ENCODE measurements at regions not wholly inside any gene's neighbourhood (a gene's known extent, or its start where the extent isn't known, plus 50 kb on each side); places are given as distances from the start of the nearest gene placed in this dataset.
A peak's percentile ranks its signal among the peaks of the same experiment; 100 is the strongest.
"Not testable (repeated sequence)": the region's sequence is repeated elsewhere in the genome, so short reads cannot be mapped to it uniquely, and the experiment has no call there.

- intact Hi-C loops (cut with micrococcal nuclease) = no loop called here
- ATAC-seq = no peak
- no peak for DNase-seq
Observed at GRCh38 chr7:114086914-114087652, 168.3 kb upstream of the PPP1R3A start.

- ATAC-seq (peak; percentile 19), DNase-seq (peak; percentile 53)
- intact Hi-C loops (cut with micrococcal nuclease) = no loop called here
Observed at GRCh38 chr7:114086537-114086913, 167.7 kb upstream of the PPP1R3A start.

GRCh38 chr7:114085592-114086501 lies 167.0 kb upstream of the PPP1R3A start:
- intact Hi-C loops (cut with micrococcal nuclease) = no loop called here
- peak; percentile 90 for ATAC-seq
- DNase-seq = peak; percentile 87

GRCh38 chr7:114085313-114085591 lies 166.4 kb upstream of the PPP1R3A start:
- ATAC-seq (peak; percentile 15), DNase-seq (no peak)
- intact Hi-C loops (cut with micrococcal nuclease) = no loop called here

- DNase-seq (peak; percentile 60), ATAC-seq (peak; percentile 29)
- intact Hi-C loops (cut with micrococcal nuclease) = loop anchor here (5.0 kb wide), 1 partner anchor 323 kb away; no protein-coding TSS in a partner anchor
Observed at GRCh38 chr7:114084472-114085312, 165.9 kb upstream of the PPP1R3A start.

- intact Hi-C loops (cut with micrococcal nuclease) = loop anchor here (5.0 kb wide), 1 partner anchor 323 kb away; no protein-coding TSS in a partner anchor
- ATAC-seq (no peak), DNase-seq (no peak)
Observed at GRCh38 chr7:114084002-114084471, 165.2 kb upstream of the PPP1R3A start.

GRCh38 chr7:114083166-114084001 lies 164.6 kb upstream of the PPP1R3A start:
- ATAC-seq = no peak
- peak; percentile 47 for DNase-seq
- intact Hi-C loops (cut with micrococcal nuclease) = loop anchor here (5.0 kb wide), 1 partner anchor 324 kb away; no protein-coding TSS in a partner anchor

GRCh38 chr7:114082642-114083165 lies 163.9 kb upstream of the PPP1R3A start:
- intact Hi-C loops (cut with micrococcal nuclease) = loop anchor here (5.0 kb wide), 1 partner anchor 325 kb away; no protein-coding TSS in a partner anchor
- no peak for DNase-seq
- no peak for ATAC-seq

GRCh38 chr7:114081606-114082425 lies 163.0 kb upstream of the PPP1R3A start:
- DNase-seq (no peak), ATAC-seq (no peak)
- intact Hi-C loops (cut with micrococcal nuclease) = loop anchor here (5.0 kb wide), 1 partner anchor 325 kb away; no protein-coding TSS in a partner anchor

- ATAC-seq; DNase-seq; intact Hi-C loops (cut with micrococcal nuclease): not testable (repeated sequence)
Observed at GRCh38 chr7:114077158-114077524, 158.3 kb upstream of the PPP1R3A start.

- DNase-seq; ATAC-seq; intact Hi-C loops (cut with micrococcal nuclease): not testable (repeated sequence)
Observed at GRCh38 chr7:114076392-114077157, 157.8 kb upstream of the PPP1R3A start.

GRCh38 chr7:114073701-114074100 lies 154.9 kb upstream of the PPP1R3A start:
- DNase-seq = no peak
- intact Hi-C loops (cut with micrococcal nuclease) = no loop called here
- ATAC-seq = no peak

- DNase-seq (no peak), ATAC-seq (no peak)
- intact Hi-C loops (cut with micrococcal nuclease) = no loop called here
Observed at GRCh38 chr7:114070246-114070645, 151.4 kb upstream of the PPP1R3A start.

GRCh38 chr7:114062810-114063209 lies 144.0 kb upstream of the PPP1R3A start:
- ATAC-seq (no peak), DNase-seq (no peak)
- intact Hi-C loops (cut with micrococcal nuclease) = no loop called here

- ATAC-seq (no peak), DNase-seq (no peak)
- intact Hi-C loops (cut with micrococcal nuclease) = no loop called here
Observed at GRCh38 chr7:114051871-114052331, 133.1 kb upstream of the PPP1R3A start.

- ATAC-seq = no peak
- no peak for DNase-seq
- intact Hi-C loops (cut with micrococcal nuclease) = no loop called here
Observed at GRCh38 chr7:114050571-114050970, 131.8 kb upstream of the PPP1R3A start.

Measured in left ventricle myocardium superior (tissue), 1 donor.